CD8-positive, alpha-beta memory T cell (primary cell): ENCODE measurements at regions not wholly inside any gene's neighbourhood (a gene's known extent, or its start where the extent isn't known, plus 50 kb on each side); places are given as distances from the start of the nearest gene placed in this dataset.
A peak's percentile ranks its signal among the peaks of the same experiment; 100 is the strongest.

Source experiments
- CTCF ChIA-PET: fragments of 350-600 bp; sonication (Branson Sonifier 250); formaldehyde crosslinking; loops from one replicate; lab custom pipeline; 2021; ENCODE audit warnings: antibody characterized with exemption; lab: Charles Lee
- POLR2A ChIA-PET: fragments of 350-600 bp; sonication (Branson Sonifier 250); formaldehyde crosslinking; loops from one replicate; lab custom pipeline; 2021; ENCODE audit warnings: antibody characterized with exemption; lab: Charles Lee
- DNase-seq, 5 donors: peaks; one replicate each; pipeline versions ENCODE4 v3.0.0 to v3.0.0-alpha.2; 2020 to 2022; ENCODE audit warnings: mixed read lengths in 1 of 5
- H3K27ac ChIP-seq: one replicate; pipeline ENCODE4 v1.7.0; 2013; ENCODE audit warnings: low read depth, mild to moderate bottlenecking, low read length, moderate library complexity
- H3K27me3 ChIP-seq: 2 replicates; pipeline ENCODE4 v1.7.0; 2013; ENCODE audit warnings: low read length, mild to moderate bottlenecking; ENCODE audit not compliant: insufficient read depth, poor library complexity, severe bottlenecking
- H3K36me3 ChIP-seq: 2 replicates; pipeline ENCODE4 v1.7.0; 2013; ENCODE audit warnings: mild to moderate bottlenecking, low read length, moderate library complexity; ENCODE audit not compliant: insufficient read depth
- H3K4me1 ChIP-seq: 2 replicates; pipeline ENCODE4 v1.7.0; 2013; ENCODE audit warnings: mild to moderate bottlenecking, low read length, moderate library complexity; ENCODE audit not compliant: insufficient read depth
- H3K4me3 ChIP-seq: 2 replicates; pipeline ENCODE4 v1.7.0; 2013; ENCODE audit warnings: mild to moderate bottlenecking, low read length
- H3K9me3 ChIP-seq: 2 replicates; pipeline ENCODE4 v1.7.0; 2013; ENCODE audit warnings: mild to moderate bottlenecking, low read length
- H3K27ac Mint-ChIP-seq, 8 donors: one replicate each; pipeline ENCODE4 v1.8.0; 2020 to 2021; ENCODE audit warnings: mixed read lengths in 8 of 8, mild to moderate bottlenecking in 6 of 8, inconsistent platforms in 3 of 8, moderate library complexity in 3 of 8
- H3K27me3 Mint-ChIP-seq, 2 donors: one replicate each; pipeline ENCODE4 v1.8.0; 2020 to 2021; ENCODE audit warnings: mixed read lengths in 2 of 2, mild to moderate bottlenecking in 1 of 2, moderate library complexity in 1 of 2
- H3K36me3 Mint-ChIP-seq, 3 donors: one replicate each; pipeline ENCODE4 v1.8.0; 2020 to 2021; ENCODE audit warnings: mixed read lengths in 3 of 3, inconsistent platforms in 1 of 3, mild to moderate bottlenecking in 1 of 3
- H3K4me1 Mint-ChIP-seq, 3 donors: one replicate each; pipeline ENCODE4 v1.8.0; 2020 to 2021; ENCODE audit warnings: mixed read lengths in 3 of 3, inconsistent platforms in 1 of 3, mild to moderate bottlenecking in 1 of 3
- H3K4me3 Mint-ChIP-seq, 7 donors: one replicate each; pipeline ENCODE4 v1.8.0; 2020 to 2021; ENCODE audit warnings: mixed read lengths in 7 of 7, mild to moderate bottlenecking in 6 of 7, moderate library complexity in 4 of 7, inconsistent platforms in 2 of 7
- H3K9me3 Mint-ChIP-seq, 5 donors: one replicate each; pipeline ENCODE4 v1.8.0; 2020 to 2022; ENCODE audit warnings: mixed read lengths in 5 of 5, mild to moderate bottlenecking in 3 of 5, moderate library complexity in 2 of 5, inconsistent platforms in 1 of 5

DNA sequence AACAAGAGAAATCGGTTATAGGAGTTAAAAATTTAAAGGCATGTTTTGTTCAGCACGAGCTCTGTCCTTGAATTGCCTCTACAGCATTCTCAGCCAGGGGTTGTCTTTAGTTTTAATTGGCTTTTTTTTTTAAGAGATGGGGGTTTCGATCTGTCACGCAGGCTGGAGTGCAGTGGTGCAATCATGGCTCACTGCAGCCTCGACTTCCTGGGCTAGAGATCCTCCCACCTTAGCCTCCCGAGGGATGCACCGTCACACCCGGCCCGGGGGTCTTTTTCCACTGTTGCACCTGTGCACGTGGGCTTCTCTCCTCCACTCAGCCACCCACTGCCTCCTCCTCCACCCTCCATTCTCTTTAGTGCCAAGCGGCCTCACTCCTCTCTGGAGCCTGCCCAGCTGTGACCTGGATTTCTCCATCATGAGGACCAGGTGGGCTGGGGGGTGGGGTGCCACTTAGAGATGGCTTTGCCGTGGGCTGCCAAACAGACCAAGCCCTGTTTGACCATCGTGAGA lies 106.8 kb upstream of the SEC14L1 start:
- Histone ChIP-seq H3K27ac (no peak overlapping the region), H3K36me3 (no peaks in the 10 kb centered on the region), H3K27me3 (no peaks in the 10 kb centered on the region), H3K9me3 (peaks cover 4% of the 10 kb centered on the region), H3K4me1 (no peaks in the 10 kb centered on the region), H3K4me3 (no peak overlapping the region)
- Mint-ChIP-seq H3K4me3 (no peak overlapping the region), H3K27ac (no peak overlapping the region), H3K9me3 (peaks cover 0 to 9% (median 7%) of the 10 kb centered on the region in 5 donors), H3K27me3 (peaks cover 8 to 34% of the 10 kb centered on the region in 2 donors), H3K4me1 (no peaks in the 10 kb centered on the region), H3K36me3 (peaks cover 0 to 4% (median 0%) of the 10 kb centered on the region in 3 donors)
- ChIA-PET POLR2A (no interaction called here), CTCF (no interaction called here)
- DNase-seq, result no peak

DNA sequence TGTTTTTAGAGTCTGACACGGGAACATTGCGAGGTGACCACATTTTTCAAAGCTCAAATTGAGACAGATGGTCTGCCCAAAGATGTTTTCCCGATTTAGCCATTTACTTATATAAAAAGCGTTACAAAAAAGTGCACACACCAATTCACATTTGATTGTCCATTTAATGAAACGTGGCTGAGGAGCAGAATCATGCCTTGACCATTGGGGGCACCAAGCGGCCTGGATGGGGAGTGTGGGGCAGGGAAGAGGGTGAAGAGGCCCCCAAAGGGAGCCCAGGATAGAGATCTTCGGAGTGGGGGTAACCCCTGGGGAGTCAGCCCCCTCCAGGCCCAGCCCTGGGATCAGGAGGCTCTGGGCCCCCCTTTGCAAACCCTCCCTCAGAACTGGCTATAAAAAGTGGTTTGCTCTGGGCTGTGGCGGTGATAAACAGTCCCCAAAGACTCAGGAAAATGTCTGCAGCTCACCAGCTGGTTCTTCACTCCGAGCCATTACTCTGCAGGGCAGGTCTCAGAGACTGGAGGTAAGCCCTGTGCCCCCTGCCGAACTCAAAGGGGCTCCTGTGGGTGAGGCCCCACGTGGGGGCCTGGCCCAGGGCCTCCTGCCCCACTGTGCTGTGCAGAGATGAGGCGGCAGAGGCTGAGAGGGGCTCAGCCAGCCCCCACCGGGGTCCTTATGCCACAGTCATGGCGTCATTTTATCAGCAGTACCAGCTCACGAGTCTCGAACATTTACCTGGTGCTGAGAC lies 105.9 kb upstream of the SEC14L1 start:
- Histone ChIP-seq H3K4me1 (no peaks in the 10 kb centered on the region), H3K27me3 (no peaks in the 10 kb centered on the region), H3K4me3 (no peak overlapping the region), H3K36me3 (no peaks in the 10 kb centered on the region), H3K9me3 (peaks cover 4% of the 10 kb centered on the region), H3K27ac (no peak overlapping the region)
- H3K36me3 Mint-ChIP-seq, result peaks cover 0 to 4% (median 0%) of the 10 kb centered on the region in 3 donors
- H3K4me1 Mint-ChIP-seq, result no peaks in the 10 kb centered on the region
- H3K27me3 Mint-ChIP-seq, result peaks cover 8 to 40% of the 10 kb centered on the region in 2 donors
- H3K9me3 Mint-ChIP-seq, result peaks cover 0 to 9% (median 7%) of the 10 kb centered on the region in 5 donors
- POLR2A ChIA-PET, result interaction anchor here (0.5 kb wide), 1 partner anchor 103 kb away, joined by 8 read pairs; no protein-coding TSS in a partner anchor
- CTCF ChIA-PET, result interaction anchor here (0.9 to 1.0 kb wide), 2 partner anchors 22 to 167 kb away, joined by 3 read pairs; partner anchors contain the start of gene MGAT5B
- H3K27ac Mint-ChIP-seq, result no peak overlapping the region
- no peak for DNase-seq
- H3K4me3 Mint-ChIP-seq, result no peak overlapping the region

DNA sequence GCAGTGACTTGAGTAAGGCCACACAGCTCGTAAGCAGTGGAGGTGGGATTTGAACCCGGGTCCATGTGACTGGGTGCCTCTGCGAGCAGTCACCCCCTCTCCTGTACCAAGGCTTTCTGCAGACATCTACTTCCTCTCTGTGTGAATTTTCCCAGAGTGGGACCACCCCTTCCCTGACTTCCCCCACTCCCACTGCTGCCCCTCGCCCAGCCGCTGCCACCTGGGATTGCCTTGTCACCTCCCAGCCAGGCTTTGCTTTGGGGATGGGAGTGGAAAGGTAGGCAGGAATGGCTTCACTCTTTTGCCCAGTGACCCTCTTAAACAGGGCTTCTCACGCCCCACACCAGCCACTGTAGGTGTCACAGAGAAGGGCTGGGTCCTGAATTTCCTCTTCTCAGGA lies 105.2 kb upstream of the SEC14L1 start:
- Histone ChIP-seq H3K4me3 (no peak overlapping the region), H3K4me1 (no peaks in the 10 kb centered on the region), H3K9me3 (peaks cover 4% of the 10 kb centered on the region), H3K27ac (no peak overlapping the region), H3K36me3 (no peaks in the 10 kb centered on the region), H3K27me3 (no peaks in the 10 kb centered on the region)
- Mint-ChIP-seq H3K27me3 (peaks cover 8 to 40% of the 10 kb centered on the region in 2 donors), H3K36me3 (peaks cover 0 to 4% (median 0%) of the 10 kb centered on the region in 3 donors), H3K4me3 (no peak overlapping the region), H3K27ac (no peak overlapping the region), H3K9me3 (peaks cover 0 to 9% (median 7%) of the 10 kb centered on the region in 5 donors), H3K4me1 (no peaks in the 10 kb centered on the region)
- DNase-seq, result no peak
- ChIA-PET POLR2A (interaction anchor here (0.5 kb wide), 1 partner anchor 103 kb away, joined by 8 read pairs; no protein-coding TSS in a partner anchor), CTCF (interaction anchor here (0.9 to 1.0 kb wide), 2 partner anchors 21 to 167 kb away, joined by 3 read pairs; partner anchors contain the start of gene MGAT5B)

DNA sequence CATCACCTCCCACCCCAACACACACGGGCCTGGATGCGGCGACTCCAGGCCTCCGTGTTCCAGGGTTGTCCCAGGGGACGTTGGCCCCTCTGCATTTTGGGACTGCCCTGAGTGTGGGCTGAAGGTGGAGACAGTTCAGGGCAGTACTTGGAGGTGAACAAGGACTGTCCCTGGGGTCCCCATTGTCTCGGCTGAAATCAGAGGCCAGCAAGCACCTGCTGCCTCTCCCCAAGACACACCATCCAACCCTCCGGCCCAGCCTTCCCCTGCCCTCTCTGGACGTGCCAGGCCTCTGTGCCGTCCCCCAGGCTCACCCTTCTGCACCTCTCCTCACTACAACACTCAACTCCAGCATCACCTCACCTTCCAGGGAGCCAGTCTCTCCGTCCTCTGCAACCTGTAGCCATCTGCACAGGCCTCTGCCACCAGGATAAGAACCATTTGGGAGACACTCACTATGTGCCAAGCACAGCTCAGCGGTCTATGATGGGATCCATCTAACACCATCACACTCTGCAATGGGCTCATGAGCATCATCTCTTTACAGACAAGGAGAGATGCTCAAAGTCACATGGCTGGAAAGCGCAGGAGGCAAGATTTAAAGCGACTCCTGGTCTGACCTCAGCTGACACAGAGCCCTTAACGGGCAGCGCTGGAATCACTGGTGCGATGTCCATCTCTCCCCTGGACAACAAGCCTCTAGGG lies 104.5 kb upstream of the SEC14L1 start:
- DNase-seq, result no peak
- Mint-ChIP-seq H3K9me3 (peaks cover 0 to 6% (median 4%) of the 10 kb centered on the region in 5 donors), H3K4me1 (no peaks in the 10 kb centered on the region), H3K36me3 (peaks cover 0 to 4% (median 0%) of the 10 kb centered on the region in 3 donors), H3K4me3 (no peak overlapping the region), H3K27me3 (peaks cover 6 to 40% of the 10 kb centered on the region in 2 donors), H3K27ac (no peak overlapping the region)
- peaks cover 3% of the 10 kb centered on the region for H3K9me3 ChIP-seq
- ChIA-PET CTCF (interaction anchor here (0.9 to 2.2 kb wide), 2 partner anchors 20 to 168 kb away, joined by 3 to 5 read pairs; partner anchors contain the start of gene MGAT5B), POLR2A (no interaction called here)
- no peaks in the 10 kb centered on the region for H3K36me3 ChIP-seq
- H3K4me3 ChIP-seq, result no peak overlapping the region
- H3K4me1 ChIP-seq, result no peaks in the 10 kb centered on the region
- H3K27ac ChIP-seq, result no peak overlapping the region
- no peaks in the 10 kb centered on the region for H3K27me3 ChIP-seq

DNA sequence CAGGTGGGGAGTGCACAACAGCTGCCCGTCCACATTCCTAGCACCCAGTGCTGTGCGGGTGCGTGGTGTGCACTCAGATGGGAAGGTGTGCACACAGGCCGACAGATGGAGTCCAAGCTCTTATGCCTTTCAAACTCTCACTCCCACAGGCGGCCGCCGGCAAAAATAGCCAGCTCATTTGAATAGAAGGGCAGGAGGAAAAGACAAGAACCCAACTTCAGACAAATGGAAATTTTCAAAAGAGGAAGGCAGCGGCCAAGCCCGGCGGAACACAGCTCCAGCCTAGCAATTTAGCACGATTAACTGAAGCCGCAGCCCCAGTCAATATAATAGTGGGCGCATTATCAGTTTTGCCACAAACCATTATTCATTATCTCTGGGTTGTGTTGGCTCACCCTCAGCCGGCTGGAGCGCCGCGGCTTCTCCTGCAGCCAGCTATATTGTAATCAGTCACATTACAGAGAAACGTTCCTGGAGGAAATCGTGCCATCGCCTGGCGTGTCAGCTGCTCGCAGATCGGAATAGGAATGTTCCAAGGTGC lies 103.9 kb upstream of the SEC14L1 start:
- Mint-ChIP-seq H3K4me1 (no peaks in the 10 kb centered on the region), H3K27me3 (peaks cover 6 to 40% of the 10 kb centered on the region in 2 donors), H3K9me3 (peaks cover 0 to 5% (median 2%) of the 10 kb centered on the region in 5 donors), H3K27ac (no peak overlapping the region), H3K4me3 (no peak overlapping the region), H3K36me3 (peaks cover 0 to 2% (median 0%) of the 10 kb centered on the region in 3 donors)
- Histone ChIP-seq H3K27ac (no peak overlapping the region), H3K4me3 (no peak overlapping the region), H3K9me3 (no peaks in the 10 kb centered on the region), H3K27me3 (no peaks in the 10 kb centered on the region), H3K36me3 (no peaks in the 10 kb centered on the region), H3K4me1 (no peaks in the 10 kb centered on the region)
- CTCF ChIA-PET, result interaction anchor here (0.9 to 2.2 kb wide), 2 partner anchors 19 to 169 kb away, joined by 3 to 5 read pairs; partner anchors contain the start of gene MGAT5B
- POLR2A ChIA-PET, result interaction anchor here (0.6 kb wide), 1 partner anchor 20 kb away, joined by 4 read pairs; no protein-coding TSS in a partner anchor
- no peak for DNase-seq

DNA sequence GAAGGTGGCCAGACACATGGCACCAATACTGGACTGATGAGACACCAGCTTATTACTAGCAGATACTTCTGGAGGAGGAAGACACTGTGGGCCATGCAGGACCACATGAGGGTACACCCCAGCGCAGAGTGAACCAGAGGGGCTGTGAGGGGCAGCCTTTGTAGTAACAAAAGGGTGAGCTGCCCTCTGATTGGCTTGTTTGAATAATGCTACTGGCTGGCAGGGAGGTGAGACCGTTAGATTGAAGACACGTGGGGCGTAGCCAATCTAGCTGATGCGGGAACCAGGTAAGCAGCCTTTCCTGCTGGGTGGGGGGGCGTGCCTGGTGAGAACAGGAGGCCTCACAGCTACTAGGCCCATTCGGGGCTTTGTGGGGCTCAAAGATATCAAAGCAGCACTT lies 102.8 kb upstream of the SEC14L1 start:
- peaks cover 0 to 2% (median 0%) of the 10 kb centered on the region in 5 donors for H3K9me3 Mint-ChIP-seq
- H3K4me3 Mint-ChIP-seq, result no peak overlapping the region
- H3K4me3 ChIP-seq, result no peak overlapping the region
- H3K27ac Mint-ChIP-seq, result peak overlapping the region in 1 of 8 donors; percentile 19
- H3K4me1 ChIP-seq, result no peaks in the 10 kb centered on the region
- peaks cover 8 to 43% of the 10 kb centered on the region in 2 donors for H3K27me3 Mint-ChIP-seq
- H3K9me3 ChIP-seq, result no peaks in the 10 kb centered on the region
- POLR2A ChIA-PET, result no interaction called here
- H3K27ac ChIP-seq, result no peak overlapping the region
- no peaks in the 10 kb centered on the region for H3K27me3 ChIP-seq
- CTCF ChIA-PET, result interaction anchor here (1.5 to 2.2 kb wide), 2 partner anchors 18 to 170 kb away, joined by 5 read pairs; partner anchors contain the start of gene MGAT5B
- no peaks in the 10 kb centered on the region for H3K36me3 Mint-ChIP-seq
- H3K4me1 Mint-ChIP-seq, result no peaks in the 10 kb centered on the region
- H3K36me3 ChIP-seq, result no peaks in the 10 kb centered on the region
- DNase-seq, result no peak

DNA sequence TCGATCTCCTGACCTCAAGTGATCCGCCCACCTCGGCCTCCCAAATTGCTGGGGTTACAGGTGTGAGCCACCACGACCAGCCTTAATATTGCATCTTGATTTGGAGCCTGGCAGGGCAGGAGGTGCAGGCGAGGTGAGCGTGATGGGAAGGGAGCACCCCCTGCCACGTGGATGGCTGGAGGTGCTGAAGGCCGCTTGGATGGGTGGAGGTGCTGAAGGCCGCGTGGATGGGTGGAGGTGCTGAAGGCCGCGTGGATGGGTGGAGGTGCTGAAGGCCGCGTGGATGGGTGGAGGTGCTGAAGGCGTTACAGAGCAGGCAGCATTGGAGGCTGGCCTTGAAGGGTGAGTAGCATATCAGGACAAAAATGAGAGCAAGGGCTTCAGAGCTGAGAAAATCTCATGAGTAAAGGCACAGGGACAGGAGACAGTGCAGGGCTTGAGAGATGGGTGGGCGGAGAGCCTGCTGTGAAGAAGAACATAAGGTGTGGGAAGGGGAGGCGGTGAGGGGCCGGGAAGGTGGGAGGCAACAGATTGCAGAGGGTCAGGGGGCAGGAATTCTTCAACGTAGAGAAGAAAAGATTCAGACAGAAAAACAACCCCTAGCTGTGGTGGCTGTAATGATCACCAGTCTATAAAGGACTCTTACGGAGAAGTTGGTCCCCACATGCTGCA lies 101.7 kb upstream of the SEC14L1 start:
- no peaks in the 10 kb centered on the region for H3K36me3 Mint-ChIP-seq
- Histone ChIP-seq H3K4me1 (no peaks in the 10 kb centered on the region), H3K27ac (no peak overlapping the region), H3K36me3 (no peaks in the 10 kb centered on the region), H3K9me3 (no peaks in the 10 kb centered on the region), H3K4me3 (no peak overlapping the region), H3K27me3 (no peaks in the 10 kb centered on the region)
- H3K27me3 Mint-ChIP-seq, result peaks cover 5 to 43% of the 10 kb centered on the region in 2 donors
- H3K9me3 Mint-ChIP-seq, result no peaks in the 10 kb centered on the region
- ChIA-PET POLR2A (no interaction called here), CTCF (interaction anchor here (1.5 kb wide), 1 partner anchor 17 kb away, joined by 5 read pairs; no protein-coding TSS in a partner anchor)
- H3K4me3 Mint-ChIP-seq, result no peak overlapping the region
- H3K4me1 Mint-ChIP-seq, result no peaks in the 10 kb centered on the region
- DNase-seq, result no peak
- H3K27ac Mint-ChIP-seq, result peak overlapping the region in 1 of 8 donors; percentile 79
